ENCODE measurements at regions not wholly inside any gene's neighbourhood (a gene's known extent, or its start where the extent isn't known, plus 50 kb on each side); places are given as distances from the start of the nearest gene placed in this dataset.
"Not testable (repeated sequence)": the region's sequence is repeated elsewhere in the genome, so short reads cannot be mapped to it uniquely, and the experiment has no call there.

DNA sequence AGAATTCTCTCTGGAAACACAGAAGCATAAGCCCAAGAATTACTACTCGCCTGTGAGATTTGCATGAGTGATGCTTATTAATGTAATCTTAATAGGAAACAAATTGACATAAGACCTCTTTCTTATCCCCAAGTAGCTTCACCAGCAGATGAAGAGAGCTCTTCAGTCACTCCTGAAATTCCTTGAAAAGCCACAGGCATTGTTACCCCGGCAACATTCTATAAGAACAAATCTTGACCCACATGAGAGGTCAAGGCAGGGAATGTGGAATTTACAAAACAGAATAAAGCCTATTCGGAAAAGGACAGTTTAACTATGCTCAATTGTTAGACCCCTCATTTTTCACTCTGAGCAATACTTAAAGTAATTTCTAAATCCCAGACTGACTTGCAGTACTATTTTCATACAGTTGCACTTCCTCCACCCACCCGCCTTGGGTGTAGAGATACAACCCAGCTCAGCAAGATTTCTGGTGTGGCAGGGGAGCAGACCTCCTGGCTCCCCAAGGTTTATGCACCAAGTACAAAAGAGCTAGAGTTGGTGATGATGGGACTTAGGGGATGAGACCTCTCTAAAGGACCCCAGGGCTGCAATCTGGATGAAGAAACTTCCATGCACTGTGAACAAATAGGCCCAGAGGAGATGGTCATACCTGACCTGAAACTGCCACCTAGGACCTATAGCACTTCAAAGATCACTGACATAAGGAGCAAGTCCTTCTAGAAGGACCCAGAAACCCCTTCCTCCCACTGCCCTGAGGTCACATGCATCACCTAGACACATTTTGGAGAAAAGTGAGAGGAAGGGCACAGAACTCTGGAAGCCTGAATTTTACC lies 242.1 kb downstream of the ZNF608 start:
- Histone ChIP-seq H3K4me1 (no peaks in the 10 kb centered on the region), H3K4me3 (no peak overlapping the region), H3K9me3 (no peaks in the 10 kb centered on the region), H3K27ac (no peak overlapping the region), H3K27me3 (no peaks in the 10 kb centered on the region), H3K36me3 (no peaks in the 10 kb centered on the region)
- TF ChIP-seq, protein P1, sequence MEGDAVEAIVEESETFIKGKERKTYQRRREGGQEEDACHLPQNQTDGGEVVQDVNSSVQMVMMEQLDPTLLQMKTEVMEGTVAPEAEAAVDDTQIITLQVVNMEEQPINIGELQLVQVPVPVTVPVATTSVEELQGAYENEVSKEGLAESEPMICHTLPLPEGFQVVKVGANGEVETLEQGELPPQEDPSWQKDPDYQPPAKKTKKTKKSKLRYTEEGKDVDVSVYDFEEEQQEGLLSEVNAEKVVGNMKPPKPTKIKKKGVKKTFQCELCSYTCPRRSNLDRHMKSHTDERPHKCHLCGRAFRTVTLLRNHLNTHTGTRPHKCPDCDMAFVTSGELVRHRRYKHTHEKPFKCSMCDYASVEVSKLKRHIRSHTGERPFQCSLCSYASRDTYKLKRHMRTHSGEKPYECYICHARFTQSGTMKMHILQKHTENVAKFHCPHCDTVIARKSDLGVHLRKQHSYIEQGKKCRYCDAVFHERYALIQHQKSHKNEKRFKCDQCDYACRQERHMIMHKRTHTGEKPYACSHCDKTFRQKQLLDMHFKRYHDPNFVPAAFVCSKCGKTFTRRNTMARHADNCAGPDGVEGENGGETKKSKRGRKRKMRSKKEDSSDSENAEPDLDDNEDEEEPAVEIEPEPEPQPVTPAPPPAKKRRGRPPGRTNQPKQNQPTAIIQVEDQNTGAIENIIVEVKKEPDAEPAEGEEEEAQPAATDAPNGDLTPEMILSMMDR (IDR thresholded peaks at IDR 0.05) = no peak
- TF ChIP-seq POLR2A (IDR thresholded peaks at IDR 0.05) = no peak
- no peak for DNase-seq
- intact Hi-C loops (cut with DNase I; ENCODE audit: low total_unique reads) = no loop called here

DNA sequence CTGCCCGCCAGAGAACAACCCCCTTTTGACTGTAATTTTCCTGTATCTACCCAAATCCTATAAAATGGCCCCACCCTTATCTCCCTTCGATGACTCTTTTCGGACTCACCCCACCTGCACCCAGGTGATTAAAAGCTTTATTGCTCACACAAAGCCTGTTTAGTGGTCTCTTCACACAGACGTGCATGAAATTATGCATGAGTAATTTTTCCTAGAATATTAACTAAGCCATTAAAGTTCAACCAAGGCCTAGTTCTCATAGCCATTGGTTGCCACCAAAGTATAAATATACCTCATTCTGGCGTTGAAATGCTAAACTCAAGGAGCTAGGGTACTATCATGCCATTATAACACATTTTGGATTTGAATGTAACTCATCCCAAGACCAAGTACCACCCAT lies 243.9 kb downstream of the ZNF608 start:
- intact Hi-C loops (cut with DNase I; ENCODE audit: low total_unique reads) = no loop called here
- no peak for TF ChIP-seq POLR2A (IDR thresholded peaks at IDR 0.05)
- TF ChIP-seq, protein P1 (IDR thresholded peaks at IDR 0.05) = no peak
- H3K4me1 ChIP-seq = no peaks in the 10 kb centered on the region
- H3K27me3 ChIP-seq = no peaks in the 10 kb centered on the region
- no peak for DNase-seq
- no peaks in the 10 kb centered on the region for H3K9me3 ChIP-seq
- no peaks in the 10 kb centered on the region for H3K36me3 ChIP-seq
- no peak overlapping the region for H3K27ac ChIP-seq
- no peak overlapping the region for H3K4me3 ChIP-seq

- H3K4me1 ChIP-seq; intact Hi-C loops (cut with DNase I; ENCODE audit: low total_unique reads); H3K36me3 ChIP-seq; H3K27ac ChIP-seq; H3K9me3 ChIP-seq; H3K4me3 ChIP-seq; DNase-seq; H3K27me3 ChIP-seq: not testable (repeated sequence)
Measured at GRCh38 chr5:124499818-124500217, 246.6 kb downstream of the ZNF608 start.

GRCh38 chr5:124496968-124497367 lies 249.5 kb downstream of the ZNF608 start:
- H3K4me3 ChIP-seq; H3K9me3 ChIP-seq; H3K27ac ChIP-seq; DNase-seq; intact Hi-C loops (cut with DNase I; ENCODE audit: low total_unique reads); H3K36me3 ChIP-seq; H3K4me1 ChIP-seq; H3K27me3 ChIP-seq: not testable (repeated sequence)

- Histone ChIP-seq H3K4me1 (no peaks in the 10 kb centered on the region), H3K27ac (no peak overlapping the region), H3K4me3 (no peak overlapping the region), H3K27me3 (no peaks in the 10 kb centered on the region), H3K36me3 (no peaks in the 10 kb centered on the region), H3K9me3 (peaks cover 0 to 4% of the 10 kb centered on the region in 2 donors)
- TF ChIP-seq, protein P1 (IDR thresholded peaks at IDR 0.05) = no peak
- TF ChIP-seq POLR2A (IDR thresholded peaks at IDR 0.05) = no peak
- DNase-seq = no peak
- intact Hi-C loops (cut with DNase I; ENCODE audit: low total_unique reads) = no loop called here
Measured at GRCh38 chr5:124494540-124495116, 251.8 kb downstream of the ZNF608 start.

- peaks cover 0 to 5% of the 10 kb centered on the region in 2 donors for H3K9me3 ChIP-seq
- DNase-seq = no peak
- H3K27ac ChIP-seq = no peak overlapping the region
- no peaks in the 10 kb centered on the region for H3K27me3 ChIP-seq
- intact Hi-C loops (cut with DNase I; ENCODE audit: low total_unique reads) = no loop called here
- H3K4me3 ChIP-seq = no peak overlapping the region
- no peaks in the 10 kb centered on the region for H3K36me3 ChIP-seq
- no peak for TF ChIP-seq POLR2A (IDR thresholded peaks at IDR 0.05)
- TF ChIP-seq, protein P1 (IDR thresholded peaks at IDR 0.05) = no peak
- H3K4me1 ChIP-seq = no peaks in the 10 kb centered on the region
Measured at GRCh38 chr5:124492444-124493224, 253.8 kb downstream of the ZNF608 start.

DNA sequence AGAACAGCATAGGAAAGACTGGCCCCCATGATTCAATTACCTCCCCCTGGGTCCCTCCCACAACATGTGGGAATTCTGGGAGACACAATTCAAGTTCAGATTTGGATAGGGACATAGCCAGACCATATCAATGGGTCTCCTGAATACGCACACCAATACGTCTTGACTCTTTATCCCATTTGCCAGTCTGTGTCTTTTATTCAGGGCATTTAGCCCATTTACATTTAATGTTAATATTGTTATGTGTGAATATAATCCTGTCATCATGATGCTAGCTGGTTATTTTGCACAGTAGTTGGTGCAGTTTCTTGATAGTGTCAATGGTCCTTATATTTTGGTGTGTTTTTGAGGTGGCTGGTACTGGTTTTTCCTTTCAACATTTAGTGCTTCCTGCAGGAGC lies 256.1 kb downstream of the ZNF608 start:
- DNase-seq; intact Hi-C loops (cut with DNase I; ENCODE audit: low total_unique reads); H3K36me3 ChIP-seq; H3K27ac ChIP-seq; H3K9me3 ChIP-seq; H3K4me3 ChIP-seq; H3K27me3 ChIP-seq; H3K4me1 ChIP-seq: not testable (repeated sequence)

All from uterus (tissue), 3 donors.